HepG2 (cell line): ENCODE measurements at regions not wholly inside any gene's neighbourhood (a gene's known extent, or its start where the extent isn't known, plus 50 kb on each side); places are given as distances from the start of the nearest gene placed in this dataset.

Experiments
- FOXP4 ChIP-seq: sonication (generic); formaldehyde crosslinking; IDR thresholded peaks from 2 replicates; pipeline ENCODE4 v1.4.0; 2020; ENCODE audit warnings: missing genetic modification reagents
- HNRNPUL1 ChIP-seq: fragments of 200-400 bp; formaldehyde crosslinking; IDR thresholded peaks from 2 replicates; pipeline ENCODE4 v1.6.1; 2017; ENCODE audit warnings: low read depth, mild to moderate bottlenecking, low read length, moderate library complexity
- MBD4 ChIP-seq: IDR thresholded peaks from 2 replicates; pipeline ENCODE4 v1.6.1; 2012; ENCODE audit warnings: low read length, inconsistent platforms, borderline replicate concordance
- MLLT10 ChIP-seq: sonication (generic); formaldehyde crosslinking; IDR thresholded peaks from 2 replicates; pipeline ENCODE4 v1.4.0; 2020; ENCODE audit warnings: missing genetic modification reagents
- RAD51 ChIP-seq: fragments of 450-650 bp; IDR thresholded peaks from 2 replicates; pipeline ENCODE4 v1.6.1; 2016; ENCODE audit warnings: borderline replicate concordance
- TFE3 ChIP-seq: IDR thresholded peaks from 2 replicates; pipeline ENCODE4 v1.6.1; 2016
- ZMYM4 ChIP-seq: sonication (generic); formaldehyde crosslinking; IDR thresholded peaks from 2 replicates; pipeline ENCODE4 v1.8.1; 2023; ENCODE audit warnings: mild to moderate bottlenecking, missing genetic modification reagents
- ZNF644 ChIP-seq: IDR thresholded peaks from 2 replicates; pipeline ENCODE4 v1.6.1; 2016; ENCODE audit warnings: low read depth
- ZNF790 ChIP-seq: sonication (generic); formaldehyde crosslinking; IDR thresholded peaks from 2 replicates; pipeline ENCODE4 v1.8.0; 2022; ENCODE audit warnings: missing genetic modification reagents, mild to moderate bottlenecking, borderline replicate concordance

GRCh38 chr10:53006663-53007526, 234.3 kb upstream of the MBL2 start (continued):
- TF ChIP-seq TFE3 (CRISPR knock-in tag) (peak; percentile 95), ZMYM4 (CRISPR knock-in tag) (peak; percentile 52; the same call in 1 of the 2 replicates), ZNF644 (CRISPR knock-in tag) (0 out of 2 replicates have a peak, but pooled peaks have one; percentile 31), HNRNPUL1 (peak; percentile 73), FOXP4 (CRISPR knock-in tag) (peak; percentile 70), RAD51 (peak; percentile 40; the same call in 1 of the 2 replicates), MBD4 (peak; percentile 29; the same call in 1 of the 2 replicates), ZNF790 (CRISPR knock-in tag) (no peak), MLLT10 (no peak)
